ENCODE measurements at regions not wholly inside any gene's neighbourhood (a gene's known extent, or its start where the extent isn't known, plus 50 kb on each side); places are given as distances from the start of the nearest gene placed in this dataset.

DNA sequence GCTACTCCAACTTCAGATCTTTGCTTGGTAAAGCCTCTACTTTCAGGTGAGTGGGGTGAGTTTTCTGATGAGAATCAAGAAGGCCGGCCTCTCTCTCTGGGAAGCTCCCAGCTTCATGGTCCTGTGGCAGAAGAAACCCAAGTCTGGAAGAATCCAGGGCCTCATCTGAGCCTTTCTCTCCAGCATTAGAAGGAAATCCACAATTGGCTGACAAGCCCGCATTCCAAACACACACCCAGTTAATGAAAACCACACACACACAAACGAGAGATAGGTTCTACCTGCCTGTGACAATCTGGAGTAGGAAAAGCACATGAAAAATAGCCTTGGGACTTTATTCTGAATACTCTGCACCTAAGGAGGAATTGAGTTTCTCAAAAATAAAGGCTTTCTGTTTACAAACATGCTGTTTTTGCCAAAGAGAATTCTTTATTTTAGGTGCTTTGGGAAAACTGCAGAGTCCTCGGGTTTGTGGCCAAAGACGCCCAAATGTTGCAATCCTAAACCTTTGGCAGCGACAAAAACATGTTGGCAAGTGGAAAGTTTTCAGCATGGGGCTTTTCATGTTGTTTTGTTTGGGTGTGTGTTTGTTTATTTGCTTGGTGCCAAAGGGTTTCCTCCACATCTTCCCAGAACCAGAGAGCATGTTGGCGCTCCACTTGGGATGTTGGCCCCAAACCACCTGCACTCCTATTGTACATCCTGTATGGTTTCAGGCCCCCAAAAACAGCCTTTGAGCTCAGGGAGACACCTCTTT, 216.2 kb downstream of the SETD4 start:
- Histone ChIP-seq H3K36me3 (replicated peaks; ENCODE audit: insufficient read depth, low read length) (no peaks in the 10 kb centered on the region), H3F3A (ENCODE audit: insufficient read depth, low read length) (no peaks in the 10 kb centered on the region), H3K27me3 (replicated peaks; ENCODE audit: insufficient read depth, low read length) (no peaks in the 10 kb centered on the region), H3K79me2 (ENCODE audit: low read length) (no peaks in the 10 kb centered on the region), H3K4me1 (ENCODE audit: low read length) (no peaks in the 10 kb centered on the region; the same call in 1 of the 2 replicates), H3K27ac (ENCODE audit: low read length) (no peak overlapping the region), H3K4me2 (ENCODE audit: low read depth, low read length) (no peak overlapping the region), H3K4me3 (ENCODE audit: low read length) (no peak overlapping the region), H4K20me1 (ENCODE audit: insufficient read depth, low read length) (no peaks in the 10 kb centered on the region), H3K9me3 (replicated peaks; ENCODE audit: insufficient read depth, low read length) (no peaks in the 10 kb centered on the region), H3K9ac (ENCODE audit: low read length) (no peak overlapping the region), H2AFZ (ENCODE audit: low read length) (no peak overlapping the region), H3K9me2 (replicated peaks; ENCODE audit: insufficient read depth, low read length) (no peaks in the 10 kb centered on the region)
- no peak for TF ChIP-seq CTCF (IDR thresholded peaks at IDR 0.05; ENCODE audit: low read length)
- TF ChIP-seq EZH2 (optimal IDR thresholded peaks at IDR 0.05; ENCODE audit: low read depth, low read length): no peak
- no peak for TF ChIP-seq EZH2phosphoT487 (IDR thresholded peaks at IDR 0.05; ENCODE audit: low read length)
- no peak for DNase-seq

GRCh38 chr21:35840949-35841348, 219.4 kb downstream of the SETD4 start:
- Histone ChIP-seq H3F3A (ENCODE audit: insufficient read depth, low read length) (no peaks in the 10 kb centered on the region), H3K36me3 (replicated peaks; ENCODE audit: insufficient read depth, low read length) (no peaks in the 10 kb centered on the region), H3K9me2 (replicated peaks; ENCODE audit: insufficient read depth, low read length) (no peaks in the 10 kb centered on the region), H4K20me1 (ENCODE audit: insufficient read depth, low read length) (no peaks in the 10 kb centered on the region), H3K9ac (ENCODE audit: low read length) (no peak overlapping the region), H3K9me3 (replicated peaks; ENCODE audit: insufficient read depth, low read length) (no peaks in the 10 kb centered on the region), H3K27ac (ENCODE audit: low read length) (no peak overlapping the region), H3K4me1 (ENCODE audit: low read length) (no peaks in the 10 kb centered on the region; the same call in 1 of the 2 replicates), H3K4me3 (ENCODE audit: low read length) (no peak overlapping the region), H3K4me2 (ENCODE audit: low read depth, low read length) (no peak overlapping the region), H2AFZ (ENCODE audit: low read length) (no peak overlapping the region), H3K27me3 (replicated peaks; ENCODE audit: insufficient read depth, low read length) (no peaks in the 10 kb centered on the region), H3K79me2 (ENCODE audit: low read length) (no peaks in the 10 kb centered on the region)
- no peak for DNase-seq
- no peak for TF ChIP-seq EZH2phosphoT487 (IDR thresholded peaks at IDR 0.05; ENCODE audit: low read length)
- TF ChIP-seq EZH2 (optimal IDR thresholded peaks at IDR 0.05; ENCODE audit: low read depth, low read length): no peak
- no peak for TF ChIP-seq CTCF (IDR thresholded peaks at IDR 0.05; ENCODE audit: low read length)

DNA sequence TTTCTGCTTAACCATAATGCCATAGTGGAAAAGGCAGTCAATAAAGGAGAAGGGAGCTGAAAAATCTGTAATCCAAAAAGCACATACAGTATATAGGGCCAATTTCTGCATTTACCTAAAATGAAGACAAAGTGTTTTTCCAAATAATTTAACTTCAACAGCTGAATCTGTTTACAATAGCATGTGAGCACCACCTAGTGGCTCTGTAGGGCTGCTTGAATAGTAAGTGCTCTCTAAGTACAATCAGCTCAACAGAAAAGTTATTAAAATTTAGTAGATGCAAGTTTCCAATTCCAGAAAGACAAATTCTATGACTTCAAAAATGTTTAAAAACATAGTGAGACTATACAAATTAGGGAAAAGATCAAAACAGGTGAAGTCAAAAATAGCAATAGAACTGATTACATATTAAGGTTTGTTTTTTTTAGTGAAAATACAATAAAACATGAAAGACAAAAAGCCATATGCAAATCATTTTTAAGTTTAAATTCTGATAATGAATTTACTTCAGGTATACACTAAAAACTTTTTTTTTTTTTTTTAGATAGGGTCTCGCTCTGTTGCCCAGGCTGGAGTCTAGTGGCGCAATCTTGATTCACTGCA, 220.0 kb downstream of the SETD4 start:
- no peak overlapping the region for H2AFZ ChIP-seq (ENCODE audit: low read length)
- no peaks in the 10 kb centered on the region for H3K27me3 ChIP-seq (replicated peaks; ENCODE audit: insufficient read depth, low read length)
- no peaks in the 10 kb centered on the region for H3F3A ChIP-seq (ENCODE audit: insufficient read depth, low read length)
- H3K4me3 ChIP-seq (ENCODE audit: low read length): no peak overlapping the region
- H3K9me2 ChIP-seq (replicated peaks; ENCODE audit: insufficient read depth, low read length): no peaks in the 10 kb centered on the region
- no peak overlapping the region for H3K27ac ChIP-seq (ENCODE audit: low read length)
- H3K4me1 ChIP-seq (ENCODE audit: low read length): no peaks in the 10 kb centered on the region; the same call in 1 of the 2 replicates
- no peaks in the 10 kb centered on the region for H3K9me3 ChIP-seq (replicated peaks; ENCODE audit: insufficient read depth, low read length)
- peak; percentile 92 for DNase-seq
- no peak overlapping the region for H3K9ac ChIP-seq (ENCODE audit: low read length)
- H4K20me1 ChIP-seq (ENCODE audit: insufficient read depth, low read length): no peaks in the 10 kb centered on the region
- TF ChIP-seq EZH2 (optimal IDR thresholded peaks at IDR 0.05; ENCODE audit: low read depth, low read length): no peak
- peak; percentile 99 for TF ChIP-seq CTCF (IDR thresholded peaks at IDR 0.05; ENCODE audit: low read length)
- no peaks in the 10 kb centered on the region for H3K36me3 ChIP-seq (replicated peaks; ENCODE audit: insufficient read depth, low read length)
- no peaks in the 10 kb centered on the region for H3K79me2 ChIP-seq (ENCODE audit: low read length)
- H3K4me2 ChIP-seq (ENCODE audit: low read depth, low read length): no peak overlapping the region
